ENCODE measurements at regions not wholly inside any gene's neighbourhood (a gene's known extent, or its start where the extent isn't known, plus 50 kb on each side); places are given as distances from the start of the nearest gene placed in this dataset.

DNA sequence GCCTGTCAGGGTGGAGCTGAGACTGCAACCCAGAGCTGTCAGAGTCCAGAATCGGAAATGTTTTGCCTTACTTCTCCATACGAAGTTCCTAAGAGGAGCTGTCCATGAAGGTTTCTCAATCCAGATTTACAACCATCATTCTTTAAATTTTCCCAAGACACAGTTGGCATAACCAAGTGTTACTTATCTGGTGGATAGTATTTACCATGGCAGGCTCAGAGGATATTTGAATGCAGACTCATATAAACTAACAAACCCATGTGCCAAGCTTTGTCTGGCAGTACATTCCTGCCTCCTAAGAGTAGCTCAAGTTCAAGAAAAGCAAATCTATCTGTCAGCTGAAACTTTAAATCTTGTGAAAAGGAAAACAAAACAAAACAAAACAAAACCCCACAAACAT lies 267.9 kb downstream of the ZNF326 start:
- 52 to 66% methylated on average over 2 of the region's 2 CpGs for WGBS, 2 donors
- no peak overlapping the region for H3K27ac ChIP-seq
- no peak for DNase-seq
- no peaks in the 10 kb centered on the region for H3K36me3 ChIP-seq (ENCODE audit: low read depth, missing control alignments)
- H3K9me3 ChIP-seq: no peaks in the 10 kb centered on the region
- intact Hi-C loops (cut with DNase I; ENCODE audit: low total_unique reads): no loop called here
- TF ChIP-seq, protein P1, sequence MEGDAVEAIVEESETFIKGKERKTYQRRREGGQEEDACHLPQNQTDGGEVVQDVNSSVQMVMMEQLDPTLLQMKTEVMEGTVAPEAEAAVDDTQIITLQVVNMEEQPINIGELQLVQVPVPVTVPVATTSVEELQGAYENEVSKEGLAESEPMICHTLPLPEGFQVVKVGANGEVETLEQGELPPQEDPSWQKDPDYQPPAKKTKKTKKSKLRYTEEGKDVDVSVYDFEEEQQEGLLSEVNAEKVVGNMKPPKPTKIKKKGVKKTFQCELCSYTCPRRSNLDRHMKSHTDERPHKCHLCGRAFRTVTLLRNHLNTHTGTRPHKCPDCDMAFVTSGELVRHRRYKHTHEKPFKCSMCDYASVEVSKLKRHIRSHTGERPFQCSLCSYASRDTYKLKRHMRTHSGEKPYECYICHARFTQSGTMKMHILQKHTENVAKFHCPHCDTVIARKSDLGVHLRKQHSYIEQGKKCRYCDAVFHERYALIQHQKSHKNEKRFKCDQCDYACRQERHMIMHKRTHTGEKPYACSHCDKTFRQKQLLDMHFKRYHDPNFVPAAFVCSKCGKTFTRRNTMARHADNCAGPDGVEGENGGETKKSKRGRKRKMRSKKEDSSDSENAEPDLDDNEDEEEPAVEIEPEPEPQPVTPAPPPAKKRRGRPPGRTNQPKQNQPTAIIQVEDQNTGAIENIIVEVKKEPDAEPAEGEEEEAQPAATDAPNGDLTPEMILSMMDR (IDR thresholded peaks at IDR 0.05): no peak
- TF ChIP-seq POLR2A (IDR thresholded peaks at IDR 0.05): no peak
- no peak overlapping the region for H3K4me3 ChIP-seq
- H3K4me1 ChIP-seq: no peaks in the 10 kb centered on the region
- H3K27me3 ChIP-seq: no peaks in the 10 kb centered on the region

DNA sequence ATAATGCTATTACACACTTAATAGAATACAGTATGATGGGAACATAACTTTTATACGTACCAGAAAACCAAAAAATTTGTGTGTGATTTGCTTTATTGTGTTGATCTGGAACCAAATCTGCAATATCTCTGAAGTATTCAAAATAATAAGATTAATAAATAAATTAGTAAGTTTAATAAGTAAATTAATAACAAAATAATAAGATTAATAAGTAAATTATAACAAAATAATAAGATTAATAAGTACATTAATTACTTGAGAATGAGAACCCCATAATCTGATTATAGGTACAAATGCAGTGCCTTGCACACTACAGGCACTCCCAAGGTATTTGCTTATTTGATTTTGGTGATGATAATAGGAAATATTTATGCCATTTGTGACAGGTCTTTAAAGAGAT lies 267.4 kb downstream of the ZNF326 start:
- no peaks in the 10 kb centered on the region for H3K9me3 ChIP-seq
- H3K4me1 ChIP-seq: no peaks in the 10 kb centered on the region
- WGBS, 2 donors: 83 to 92% methylated on average over 1 of the region's 1 CpG
- H3K4me3 ChIP-seq: no peak overlapping the region
- DNase-seq: no peak
- H3K27ac ChIP-seq: no peak overlapping the region
- no peaks in the 10 kb centered on the region for H3K27me3 ChIP-seq
- no peak for TF ChIP-seq POLR2A (IDR thresholded peaks at IDR 0.05)
- TF ChIP-seq, protein P1 (IDR thresholded peaks at IDR 0.05): no peak
- intact Hi-C loops (cut with DNase I; ENCODE audit: low total_unique reads): no loop called here
- no peaks in the 10 kb centered on the region for H3K36me3 ChIP-seq (ENCODE audit: low read depth, missing control alignments)

DNA sequence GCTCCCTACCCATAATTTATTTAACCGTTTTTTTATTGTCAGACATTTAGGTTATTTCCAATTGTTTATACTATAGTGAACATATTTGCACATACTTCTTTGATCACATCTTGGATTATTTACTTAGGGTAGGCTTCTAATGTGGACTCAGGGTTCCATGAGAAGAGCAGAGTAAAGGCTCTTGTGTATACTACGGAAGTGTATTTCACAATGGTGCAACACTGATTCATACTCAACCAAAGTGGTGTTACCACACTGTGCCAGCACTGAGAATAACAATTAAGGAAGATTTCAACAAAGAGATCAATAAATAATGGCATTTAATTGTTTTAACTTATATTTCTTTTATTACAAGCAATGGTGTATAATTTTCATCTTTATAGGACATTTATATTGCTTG lies 251.2 kb downstream of the ZNF326 start:
- TF ChIP-seq, protein P1 (IDR thresholded peaks at IDR 0.05): no peak
- TF ChIP-seq POLR2A (IDR thresholded peaks at IDR 0.05): no peak
- Histone ChIP-seq H3K4me3 (no peak overlapping the region), H3K27me3 (no peaks in the 10 kb centered on the region), H3K4me1 (no peaks in the 10 kb centered on the region), H3K9me3 (no peaks in the 10 kb centered on the region), H3K27ac (no peak overlapping the region), H3K36me3 (ENCODE audit: low read depth, missing control alignments) (no peaks in the 10 kb centered on the region)
- WGBS, 2 donors: 93 to 99% methylated on average over 2 of the region's 2 CpGs
- intact Hi-C loops (cut with DNase I; ENCODE audit: low total_unique reads): no loop called here
- DNase-seq: no peak

DNA sequence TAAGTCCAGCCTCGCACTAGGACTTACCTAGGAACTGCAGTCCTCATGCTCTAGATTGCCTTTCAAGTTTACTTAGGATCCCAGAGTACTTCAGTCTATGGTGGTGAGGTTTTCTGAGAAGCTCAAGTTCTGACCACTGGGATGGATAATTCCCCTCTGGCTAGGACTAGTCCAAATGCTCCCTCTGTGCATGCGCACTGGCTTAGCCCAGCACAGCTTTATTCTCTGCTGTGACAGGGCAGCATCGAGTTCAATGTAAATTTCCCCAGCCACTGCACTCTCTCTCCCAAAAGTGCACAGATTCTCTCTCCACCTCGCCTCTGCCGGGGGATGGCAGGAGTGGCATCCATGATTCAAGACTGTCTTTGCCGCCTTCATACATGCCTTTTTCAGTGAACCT lies 241.6 kb downstream of the ZNF326 start:
- WGBS, 2 donors: 90 to 94% methylated on average over 6 of the region's 6 CpGs
- DNase-seq: no peak
- H3K36me3 ChIP-seq (ENCODE audit: low read depth, missing control alignments): no peaks in the 10 kb centered on the region
- H3K9me3 ChIP-seq: no peaks in the 10 kb centered on the region
- H3K27ac ChIP-seq: no peak overlapping the region
- no peaks in the 10 kb centered on the region for H3K27me3 ChIP-seq
- intact Hi-C loops (cut with DNase I; ENCODE audit: low total_unique reads): no loop called here
- H3K4me3 ChIP-seq: no peak overlapping the region
- H3K4me1 ChIP-seq: no peaks in the 10 kb centered on the region
- no peak for TF ChIP-seq POLR2A (IDR thresholded peaks at IDR 0.05)
- TF ChIP-seq, protein P1 (IDR thresholded peaks at IDR 0.05): no peak

DNA sequence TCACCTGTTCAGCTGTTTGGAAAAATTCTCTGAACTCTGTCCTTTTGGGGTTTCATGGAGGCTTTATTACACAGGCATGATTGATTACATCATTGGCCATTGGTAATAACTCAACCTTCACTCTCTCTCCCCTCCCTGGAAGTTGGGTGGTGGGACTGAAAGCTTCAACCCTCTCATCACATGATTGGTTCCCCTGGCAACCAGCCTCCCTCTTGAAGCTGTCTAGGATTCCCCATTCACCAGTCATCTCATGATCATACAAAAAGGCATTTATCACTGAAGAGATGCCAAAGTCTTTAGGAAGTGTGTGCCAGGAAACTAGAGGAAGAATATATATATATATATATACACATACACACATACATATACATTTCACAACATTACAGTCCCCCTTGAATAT lies 228.5 kb downstream of the ZNF326 start:
- H3K4me1 ChIP-seq: no peaks in the 10 kb centered on the region
- intact Hi-C loops (cut with DNase I; ENCODE audit: low total_unique reads): no loop called here
- H3K27me3 ChIP-seq: no peaks in the 10 kb centered on the region
- H3K9me3 ChIP-seq: no peaks in the 10 kb centered on the region
- DNase-seq: no peak
- H3K4me3 ChIP-seq: no peak overlapping the region
- H3K27ac ChIP-seq: no peak overlapping the region
- TF ChIP-seq, protein P1 (IDR thresholded peaks at IDR 0.05): no peak
- no peak for TF ChIP-seq POLR2A (IDR thresholded peaks at IDR 0.05)
- no peaks in the 10 kb centered on the region for H3K36me3 ChIP-seq (ENCODE audit: low read depth, missing control alignments)
